HAP-1 (cell line): ENCODE measurements at regions not wholly inside any gene's neighbourhood (a gene's known extent, or its start where the extent isn't known, plus 50 kb on each side); places are given as distances from the start of the nearest gene placed in this dataset.
A peak's percentile ranks its signal among the peaks of the same experiment; 100 is the strongest.

Source experiments
- DNase-seq, 2 experiments: peaks; one replicate each; pipeline ENCODE4 v3.0.0-alpha.2; 2016 to 2020; ENCODE audit warnings: low spot score in 2 of 2
- H3K27me3 ChIP-seq: fragments of 250-450 bp; sonication (Bioruptor Pico); 2 replicates; pipeline ENCODE4 v1.5.1; 2020; ENCODE audit warnings: low read depth, mild to moderate bottlenecking, moderate library complexity
- H3K36me3 ChIP-seq: fragments of 250-450 bp; sonication (Bioruptor Pico); replicated peaks from 2 replicates; pipeline ENCODE4 v1.5.1; 2020; ENCODE audit warnings: mild to moderate bottlenecking
- H3K4me1 ChIP-seq: fragments of 250-450 bp; sonication (Bioruptor Pico); 2 replicates; pipeline ENCODE4 v1.5.1; 2020; ENCODE audit warnings: mild to moderate bottlenecking
- H3K4me3 ChIP-seq: fragments of 250-450 bp; sonication (Bioruptor Pico); 2 replicates; pipeline ENCODE4 v1.5.1; 2020; ENCODE audit warnings: mild to moderate bottlenecking, moderate library complexity
- H3K9me3 ChIP-seq: fragments of 250-450 bp; sonication (Bioruptor Pico); 2 replicates; pipeline ENCODE4 v1.5.1; 2020; ENCODE audit warnings: mild to moderate bottlenecking, moderate library complexity
- in situ Hi-C: fragments of 300-500 bp; cut with MboI; formaldehyde crosslinking; loops from 3 replicates; pipeline ENCODE4 v1.14.3; 2020; ENCODE audit warnings: low sequenced_read_pairs, inconsistent platforms, mixed read lengths

DNA sequence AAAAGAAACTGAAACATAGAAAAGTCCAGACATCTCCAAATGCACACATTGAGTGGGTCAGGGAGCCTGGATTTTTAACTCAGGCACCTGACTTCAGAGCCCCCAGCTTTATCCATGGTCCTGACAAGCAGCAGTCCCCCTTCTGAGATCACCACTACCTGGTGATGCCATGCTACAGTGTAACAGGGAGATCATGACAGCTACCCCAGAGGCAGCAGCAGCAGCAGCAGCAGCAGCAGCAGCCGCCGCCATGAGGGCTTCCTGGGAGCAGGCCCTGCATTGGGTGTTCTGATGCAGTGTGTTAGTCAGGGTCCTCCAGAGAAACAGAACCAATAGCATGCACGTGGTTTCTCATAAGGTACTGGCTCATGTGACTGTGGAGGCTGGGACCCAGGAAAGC, 198.6 kb upstream of the SALL1 start:
- in situ Hi-C loops, result no loop called here
- H3K9me3 ChIP-seq, result no peaks in the 10 kb centered on the region
- DNase-seq, result no peak
- no peak overlapping the region for H3K4me3 ChIP-seq
- no peaks in the 10 kb centered on the region for H3K27me3 ChIP-seq
- no peaks in the 10 kb centered on the region for H3K4me1 ChIP-seq
- no peaks in the 10 kb centered on the region for H3K36me3 ChIP-seq

DNA sequence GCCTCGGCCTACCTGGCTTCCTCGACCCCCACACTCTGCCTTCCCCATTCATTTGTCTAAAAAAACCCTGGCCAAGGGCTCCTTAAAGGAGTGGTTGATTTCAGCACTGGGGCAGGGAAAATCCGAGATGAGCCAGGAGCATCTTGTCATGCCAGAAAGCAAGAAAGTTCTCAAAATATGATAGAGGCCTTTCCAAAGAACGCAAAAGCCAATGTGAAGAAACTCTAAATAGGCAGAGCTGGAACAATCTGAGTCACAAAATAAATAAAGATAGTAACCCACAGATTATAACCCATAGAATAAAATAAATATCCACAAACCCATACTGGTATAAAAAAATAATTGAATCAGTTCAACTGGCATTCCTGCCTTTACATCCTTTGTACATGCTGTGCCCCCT, 192.3 kb upstream of the SALL1 start:
- H3K36me3 ChIP-seq, result no peaks in the 10 kb centered on the region
- no peaks in the 10 kb centered on the region for H3K27me3 ChIP-seq
- in situ Hi-C loops, result no loop called here
- no peak overlapping the region for H3K4me3 ChIP-seq
- H3K9me3 ChIP-seq, result no peaks in the 10 kb centered on the region
- no peaks in the 10 kb centered on the region for H3K4me1 ChIP-seq
- no peak for DNase-seq

DNA sequence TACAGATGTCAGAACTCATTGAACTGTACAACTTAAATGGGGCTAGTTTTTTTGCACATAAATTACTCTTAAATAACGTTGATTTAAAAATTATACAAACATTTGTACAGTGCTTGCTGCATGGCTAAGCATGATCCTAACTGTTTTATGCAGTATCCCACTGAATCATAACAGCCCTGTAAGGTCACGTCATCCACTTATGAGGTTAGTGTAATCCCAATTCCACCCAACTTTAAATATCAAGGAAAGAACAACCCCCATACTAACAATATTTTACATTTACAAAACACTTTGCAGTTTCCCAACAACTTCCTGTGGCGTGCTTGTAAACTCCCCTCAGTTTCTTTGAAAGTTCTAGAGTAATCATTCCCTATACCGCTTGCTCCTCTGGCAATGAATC, 190.1 kb upstream of the SALL1 start:
- Histone ChIP-seq H3K9me3 (no peaks in the 10 kb centered on the region), H3K27me3 (no peaks in the 10 kb centered on the region), H3K4me1 (no peaks in the 10 kb centered on the region), H3K36me3 (no peaks in the 10 kb centered on the region), H3K4me3 (no peak overlapping the region)
- no peak for DNase-seq
- in situ Hi-C loops, result no loop called here

DNA sequence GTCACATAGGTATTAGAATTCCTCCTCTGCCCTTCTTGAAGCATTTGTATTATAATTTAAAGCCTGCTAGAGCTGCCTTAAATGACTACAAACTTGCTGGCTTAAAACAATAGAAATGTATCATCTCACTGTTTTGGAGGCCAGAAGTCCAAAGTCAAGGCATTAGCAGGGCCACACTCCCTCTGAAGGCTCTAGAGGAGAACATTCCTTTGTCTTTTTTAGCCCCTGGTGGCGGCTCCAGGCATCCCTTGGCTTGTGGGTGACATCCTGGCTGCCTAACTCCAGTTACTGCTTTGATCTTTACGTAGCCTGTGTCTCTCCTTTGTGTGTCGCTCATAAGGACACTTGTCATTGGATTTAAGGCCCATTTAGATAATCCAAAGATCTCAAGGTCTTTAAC, 186.6 kb upstream of the SALL1 start:
- in situ Hi-C loops, result no loop called here
- DNase-seq, result peak in 1 of 2 experiments; percentile 16
- no peaks in the 10 kb centered on the region for H3K27me3 ChIP-seq
- H3K4me3 ChIP-seq, result no peak overlapping the region
- no peaks in the 10 kb centered on the region for H3K36me3 ChIP-seq
- no peaks in the 10 kb centered on the region for H3K9me3 ChIP-seq
- H3K4me1 ChIP-seq, result no peaks in the 10 kb centered on the region

DNA sequence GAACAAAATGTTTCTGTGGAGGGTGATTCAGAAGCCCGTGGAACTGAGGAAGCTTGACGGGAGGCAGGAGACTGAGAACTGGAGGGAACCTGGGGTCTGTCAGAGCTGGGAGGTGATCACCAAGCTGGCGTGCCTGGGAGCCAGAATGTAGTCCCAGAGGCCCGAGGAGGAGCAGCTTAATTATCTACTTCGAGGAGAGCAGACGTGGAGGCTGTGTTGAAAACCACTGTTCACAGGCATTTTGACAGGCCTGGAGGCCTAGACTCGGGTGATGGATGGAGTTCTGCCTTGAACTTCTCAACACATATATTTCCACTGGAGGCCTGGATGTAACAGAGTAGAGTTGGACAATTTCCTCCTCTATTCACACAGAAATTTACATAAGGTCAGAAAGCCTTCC, 177.7 kb upstream of the SALL1 start:
- in situ Hi-C loops, result no loop called here
- H3K4me3 ChIP-seq, result no peak overlapping the region
- no peaks in the 10 kb centered on the region for H3K9me3 ChIP-seq
- H3K27me3 ChIP-seq, result no peaks in the 10 kb centered on the region
- peaks cover 4% of the 10 kb centered on the region; the same call in 1 of the 2 replicates for H3K4me1 ChIP-seq
- no peak for DNase-seq
- no peaks in the 10 kb centered on the region for H3K36me3 ChIP-seq

DNA sequence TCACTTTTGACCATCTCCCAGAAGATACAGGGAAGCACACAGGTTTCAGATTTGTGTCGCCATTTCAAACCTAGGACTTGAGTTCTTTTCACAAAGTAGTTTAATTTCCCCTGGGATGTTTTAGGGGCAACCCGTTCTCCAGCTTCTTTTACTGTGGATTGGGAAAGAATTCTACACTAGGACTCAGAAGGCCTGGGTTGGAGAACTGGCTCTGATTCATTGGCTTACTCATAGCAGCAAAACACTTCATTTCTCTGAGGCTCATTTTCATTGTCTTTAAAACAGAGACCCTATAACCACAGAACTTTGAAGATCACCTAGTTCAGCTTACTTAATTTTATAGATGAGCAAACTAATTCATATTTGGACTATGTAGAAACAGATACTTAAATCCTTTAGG, 175.9 kb upstream of the SALL1 start:
- no peak for DNase-seq
- Histone ChIP-seq H3K36me3 (no peaks in the 10 kb centered on the region), H3K9me3 (no peaks in the 10 kb centered on the region), H3K4me3 (no peak overlapping the region), H3K27me3 (no peaks in the 10 kb centered on the region), H3K4me1 (peaks cover 4% of the 10 kb centered on the region; the same call in 1 of the 2 replicates)
- in situ Hi-C loops, result no loop called here

DNA sequence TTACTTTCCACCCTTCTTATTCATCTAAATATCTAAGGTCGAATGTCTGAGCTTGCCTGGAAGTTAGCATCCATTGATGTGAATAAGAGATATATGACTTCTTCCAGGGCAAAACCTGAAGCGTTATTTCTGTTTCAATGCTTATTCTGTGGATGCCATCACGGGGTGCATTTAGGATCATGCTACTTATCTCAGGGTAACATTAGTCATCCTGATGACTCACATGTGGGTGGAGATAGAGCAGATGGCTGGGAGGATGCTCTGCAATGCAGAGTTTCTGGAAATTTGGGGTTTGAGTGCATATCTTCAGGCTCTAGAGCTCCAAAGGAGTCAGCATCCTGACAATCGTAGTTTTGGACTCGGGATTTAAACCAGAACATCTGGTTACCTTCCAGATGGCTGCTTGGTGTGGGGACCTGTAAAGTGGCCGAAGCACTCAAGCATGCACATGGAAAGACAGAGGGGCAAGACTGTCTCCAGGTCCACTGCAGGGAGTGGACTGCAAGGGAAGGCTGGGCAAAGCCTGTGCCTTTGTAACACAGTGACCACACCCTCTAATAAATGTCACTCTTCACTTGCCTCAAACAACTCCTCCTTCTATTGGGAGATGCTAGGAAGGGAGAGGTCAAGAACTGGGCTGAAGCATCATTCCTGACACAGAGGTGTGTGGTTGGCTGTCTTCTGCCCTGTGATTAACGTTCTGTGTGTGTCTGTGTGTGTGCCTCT, 175.2 kb upstream of the SALL1 start:
- in situ Hi-C loops, result no loop called here
- Histone ChIP-seq H3K9me3 (no peaks in the 10 kb centered on the region), H3K4me3 (no peak overlapping the region), H3K36me3 (no peaks in the 10 kb centered on the region), H3K4me1 (peaks cover 4% of the 10 kb centered on the region; the same call in 1 of the 2 replicates), H3K27me3 (no peaks in the 10 kb centered on the region)
- DNase-seq, result peak; percentile 17 to 27

DNA sequence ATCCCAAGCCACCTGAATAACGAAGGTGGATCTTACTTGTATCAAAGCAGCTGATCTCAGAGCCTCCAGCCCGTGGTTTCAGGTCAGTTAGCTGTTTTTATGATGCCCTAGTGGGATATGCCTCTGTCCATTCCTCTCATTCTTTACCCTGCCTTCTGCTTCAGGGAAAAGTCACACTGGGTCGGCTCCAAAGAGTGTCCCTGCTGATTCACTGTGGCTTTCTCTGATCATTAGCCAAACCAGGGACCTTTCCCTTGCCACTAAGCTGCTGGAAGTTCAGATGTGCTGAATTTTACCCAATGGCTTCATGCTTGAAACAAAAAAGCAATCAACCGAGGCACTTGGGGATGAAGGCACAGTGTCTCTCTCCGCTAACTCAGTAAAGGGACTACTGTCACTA, 170.2 kb upstream of the SALL1 start:
- Histone ChIP-seq H3K9me3 (no peaks in the 10 kb centered on the region), H3K27me3 (no peaks in the 10 kb centered on the region), H3K36me3 (no peaks in the 10 kb centered on the region), H3K4me3 (no peak overlapping the region), H3K4me1 (peaks cover 4% of the 10 kb centered on the region; the same call in 1 of the 2 replicates)
- in situ Hi-C loops, result no loop called here
- no peak for DNase-seq

DNA sequence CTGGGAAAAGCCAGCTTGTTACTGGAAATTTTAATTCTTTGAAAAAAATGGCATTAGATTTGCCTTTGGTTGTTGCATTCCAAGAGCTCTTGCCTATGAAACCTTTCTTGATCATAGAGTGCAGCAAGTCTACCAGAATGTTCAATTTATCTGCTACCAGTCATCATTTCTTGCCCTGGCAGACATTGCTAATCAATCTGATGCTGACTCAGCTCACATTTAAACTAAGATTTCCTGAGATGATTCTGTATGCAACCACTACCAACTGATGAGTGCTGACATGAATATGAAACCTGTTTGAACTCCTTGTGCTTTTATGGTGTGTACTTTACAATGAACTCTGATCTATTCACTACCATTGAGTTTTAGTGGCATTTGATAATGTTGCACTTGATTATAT, 166.5 kb upstream of the SALL1 start:
- peaks cover 6% of the 10 kb centered on the region for H3K4me1 ChIP-seq
- H3K4me3 ChIP-seq, result no peak overlapping the region
- in situ Hi-C loops, result no loop called here
- no peaks in the 10 kb centered on the region for H3K36me3 ChIP-seq
- no peaks in the 10 kb centered on the region for H3K27me3 ChIP-seq
- no peak for DNase-seq
- H3K9me3 ChIP-seq, result no peaks in the 10 kb centered on the region

DNA sequence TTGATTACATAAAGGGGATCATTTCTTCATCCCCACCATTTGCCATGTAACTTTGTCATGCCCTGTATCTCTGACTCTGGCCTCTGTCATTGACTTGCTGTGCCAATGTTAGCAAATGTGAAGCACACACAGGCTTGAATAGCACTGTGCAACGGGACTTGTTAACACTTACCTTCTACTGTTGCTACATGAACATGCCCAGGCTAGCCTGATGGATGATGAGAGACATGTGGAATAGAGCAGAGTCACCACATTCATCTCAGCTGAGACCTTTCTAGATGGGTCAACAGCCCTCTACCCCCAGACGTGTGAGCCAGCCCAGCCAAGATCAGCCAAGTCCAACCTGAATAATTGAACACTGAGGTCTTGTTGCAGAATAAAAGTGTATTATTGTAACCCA, 162.1 kb upstream of the SALL1 start:
- Histone ChIP-seq H3K27me3 (no peaks in the 10 kb centered on the region), H3K9me3 (no peaks in the 10 kb centered on the region), H3K36me3 (no peaks in the 10 kb centered on the region), H3K4me1 (peaks cover 12% of the 10 kb centered on the region), H3K4me3 (no peak overlapping the region)
- in situ Hi-C loops, result no loop called here
- DNase-seq, result no peak

DNA sequence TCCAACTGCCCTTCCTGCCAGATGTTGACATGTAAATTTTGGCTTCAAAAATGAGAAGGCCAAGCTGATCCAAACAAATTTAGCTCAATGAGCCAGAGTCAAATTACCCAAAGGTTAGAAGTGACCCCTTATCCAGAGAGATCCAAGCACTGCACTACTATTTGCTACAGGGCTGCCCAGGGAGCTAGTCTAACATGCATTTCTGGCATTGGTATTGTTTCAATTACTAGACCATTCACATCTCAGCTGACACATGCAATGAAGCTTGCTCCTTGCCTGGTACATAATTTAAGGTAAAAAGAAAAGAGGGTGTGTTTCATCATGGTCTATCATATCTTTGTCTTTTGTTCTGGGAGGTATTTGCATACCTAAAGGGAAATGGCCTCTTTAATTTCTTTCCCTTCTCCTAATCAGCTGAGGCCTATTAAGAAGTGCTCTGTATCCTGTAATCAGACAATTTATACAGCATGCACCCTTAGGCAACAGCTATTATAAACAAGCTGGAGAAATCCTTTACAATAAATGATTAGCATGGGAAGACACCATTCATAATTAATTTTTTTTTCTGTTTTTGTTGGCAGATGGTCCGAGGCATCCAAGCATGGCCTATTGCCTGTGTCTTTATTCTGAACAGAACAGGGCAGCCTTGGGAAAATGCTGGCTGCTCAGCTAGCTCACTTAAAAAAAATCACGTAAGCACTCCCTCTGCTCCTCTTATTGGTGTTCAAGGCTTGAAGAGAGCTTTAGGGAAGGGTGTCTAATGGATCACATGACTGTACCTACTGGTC, 161.5 kb upstream of the SALL1 start:
- no peaks in the 10 kb centered on the region for H3K9me3 ChIP-seq
- DNase-seq, result peak; percentile 37 to 47
- H3K4me1 ChIP-seq, result peaks cover 16% of the 10 kb centered on the region
- no peaks in the 10 kb centered on the region for H3K27me3 ChIP-seq
- no peak overlapping the region for H3K4me3 ChIP-seq
- in situ Hi-C loops, result no loop called here
- no peaks in the 10 kb centered on the region for H3K36me3 ChIP-seq

DNA sequence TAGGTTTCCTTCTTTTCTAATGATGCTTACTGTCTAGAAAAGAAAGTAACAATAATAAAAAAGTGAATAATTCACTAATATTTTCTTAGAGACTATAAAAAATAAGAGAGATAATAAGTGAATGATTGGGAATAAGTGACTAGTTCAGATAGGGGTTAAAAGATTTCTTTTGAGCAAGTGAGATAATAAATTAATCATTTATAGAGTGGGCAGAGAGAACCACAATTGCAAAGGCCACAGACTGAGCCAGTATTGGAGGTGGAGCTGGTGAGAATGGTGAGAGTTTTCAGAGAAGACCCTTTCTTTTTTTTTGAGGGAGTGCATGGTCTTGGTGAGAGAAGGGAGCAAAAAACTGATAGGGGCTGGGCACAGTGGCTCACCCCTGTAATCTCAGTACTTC, 159.1 kb upstream of the SALL1 start:
- no peaks in the 10 kb centered on the region for H3K36me3 ChIP-seq
- no peak overlapping the region for H3K4me3 ChIP-seq
- in situ Hi-C loops, result no loop called here
- no peaks in the 10 kb centered on the region for H3K9me3 ChIP-seq
- peaks cover 29% of the 10 kb centered on the region for H3K4me1 ChIP-seq
- H3K27me3 ChIP-seq, result no peaks in the 10 kb centered on the region
- DNase-seq, result no peak

DNA sequence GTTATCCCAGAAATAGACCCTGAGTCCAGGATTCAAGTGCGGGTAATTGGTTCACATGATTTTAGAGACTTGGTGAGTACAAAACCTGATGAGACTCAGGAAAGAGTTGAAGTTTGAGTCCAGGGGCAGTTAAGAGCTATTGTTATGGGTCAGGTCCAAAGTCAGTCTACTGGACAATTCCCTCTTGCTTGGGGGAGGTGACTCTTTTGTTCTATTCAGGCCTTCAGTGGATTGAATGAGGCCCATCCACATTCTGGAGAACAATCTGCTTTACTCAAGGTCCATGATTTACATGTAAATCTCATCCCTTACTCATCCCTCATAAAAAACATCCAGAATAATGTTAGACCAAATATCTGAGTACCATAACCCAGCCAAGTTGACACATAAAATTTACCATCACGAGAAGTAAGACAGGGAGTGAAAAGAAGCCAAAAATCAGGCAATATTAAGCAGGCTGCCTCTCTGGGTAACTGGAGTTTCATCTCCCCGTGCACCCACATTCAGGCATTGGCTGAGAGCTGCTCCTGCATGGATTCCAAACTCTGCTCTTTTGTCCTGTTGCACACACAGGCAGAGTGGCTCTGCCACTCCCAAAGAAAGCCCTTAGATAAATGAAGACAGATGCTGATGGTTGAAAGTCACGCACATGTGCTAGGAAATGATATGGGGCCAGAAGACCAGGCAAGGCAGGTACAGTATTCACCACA, 156.0 kb upstream of the SALL1 start:
- in situ Hi-C loops, result no loop called here
- Histone ChIP-seq H3K9me3 (no peaks in the 10 kb centered on the region), H3K4me3 (no peak overlapping the region), H3K27me3 (no peaks in the 10 kb centered on the region), H3K36me3 (no peaks in the 10 kb centered on the region), H3K4me1 (peaks cover 17% of the 10 kb centered on the region)
- DNase-seq, result peak; percentile 37 to 70

DNA sequence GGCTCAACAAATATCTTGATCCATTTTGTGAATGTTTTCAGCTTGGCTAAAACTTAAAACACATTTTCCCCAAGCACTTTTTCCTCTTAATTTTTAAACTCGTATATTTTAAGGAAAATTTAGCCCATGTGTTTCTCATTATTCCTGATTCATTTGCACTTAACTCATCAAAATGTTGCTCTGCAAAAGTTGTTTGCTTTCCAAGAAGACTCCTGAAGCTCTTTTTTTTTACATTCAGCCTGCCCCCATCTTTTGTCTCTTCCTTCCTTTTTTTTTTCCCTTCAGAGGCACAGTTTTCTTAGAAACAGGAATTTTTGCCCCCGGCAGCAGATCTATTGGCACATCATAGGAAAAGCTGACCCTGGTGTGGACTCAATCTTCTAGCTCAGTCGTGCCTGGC, 155.0 kb upstream of the SALL1 start:
- DNase-seq, result no peak
- Histone ChIP-seq H3K4me1 (peaks cover 17% of the 10 kb centered on the region), H3K9me3 (no peaks in the 10 kb centered on the region), H3K27me3 (no peaks in the 10 kb centered on the region), H3K4me3 (no peak overlapping the region), H3K36me3 (no peaks in the 10 kb centered on the region)
- in situ Hi-C loops, result no loop called here
